H9 (cell line): ENCODE measurements at regions not wholly inside any gene's neighbourhood (a gene's known extent, or its start where the extent isn't known, plus 50 kb on each side); places are given as distances from the start of the nearest gene placed in this dataset.
A peak's percentile ranks its signal among the peaks of the same experiment; 100 is the strongest.

Source experiments
- DNase-seq: peaks from one replicate; pipeline ENCODE4 v3.0.0-alpha.2; 2017
- H2AFZ ChIP-seq: one replicate; pipeline ENCODE4 v1.6.1; 2013; ENCODE audit warnings: mild to moderate bottlenecking, low read length, control low read depth, moderate library complexity
- H2AK5ac ChIP-seq: 2 replicates; pipeline ENCODE4 v1.6.1; 2013; ENCODE audit warnings: low read length, control low read depth, mixed read lengths; ENCODE audit not compliant: insufficient read length
- H2BK120ac ChIP-seq: one replicate; pipeline ENCODE4 v1.6.1; 2013; ENCODE audit warnings: low read depth, mild to moderate bottlenecking, low read length, control low read depth, inconsistent platforms; ENCODE audit not compliant: poor library complexity, severe bottlenecking
- H2BK12ac ChIP-seq: 2 replicates; pipeline ENCODE4 v1.6.1; 2013; ENCODE audit warnings: low read length, control low read depth, mixed read lengths, low read depth; ENCODE audit not compliant: insufficient read length
- H2BK15ac ChIP-seq: 2 replicates; pipeline ENCODE4 v1.6.1; 2013; ENCODE audit warnings: low read depth, low read length, control low read depth
- H2BK20ac ChIP-seq: one replicate; pipeline ENCODE4 v1.6.1; 2013; ENCODE audit warnings: low read depth, mild to moderate bottlenecking, low read length, control low read depth, inconsistent platforms; ENCODE audit not compliant: poor library complexity, severe bottlenecking
- H2BK5ac ChIP-seq: 2 replicates; pipeline ENCODE4 v1.6.1; 2013; ENCODE audit warnings: low read length, control low read depth, mixed read lengths; ENCODE audit not compliant: insufficient read length
- H3K14ac ChIP-seq: 2 replicates; pipeline ENCODE4 v1.6.1; 2013; ENCODE audit warnings: low read length, control low read depth; ENCODE audit not compliant: insufficient read depth
- H3K18ac ChIP-seq: 2 replicates; pipeline ENCODE4 v1.6.1; 2013; ENCODE audit warnings: low read depth, mild to moderate bottlenecking, mixed read lengths, low read length, control low read depth; ENCODE audit not compliant: insufficient read length
- H3K23ac ChIP-seq: 2 replicates; pipeline ENCODE4 v1.6.1; 2013; ENCODE audit warnings: low read length, control low read depth, mixed read lengths, low read depth; ENCODE audit not compliant: insufficient read length
- H3K23me2 ChIP-seq: 2 replicates; pipeline ENCODE4 v1.6.1; 2013; ENCODE audit warnings: low read depth, mild to moderate bottlenecking, mixed read lengths, low read length, control low read depth; ENCODE audit not compliant: insufficient read length, poor library complexity, severe bottlenecking
- H3K27ac ChIP-seq: 2 replicates; pipeline ENCODE4 v1.5.1; 2013; ENCODE audit warnings: low read length, control low read depth, mixed read lengths, low read depth; ENCODE audit not compliant: insufficient read length
- H3K27me3 ChIP-seq: 2 replicates; pipeline ENCODE4 v1.6.1; 2013; ENCODE audit warnings: low read length, control low read depth, inconsistent platforms; ENCODE audit not compliant: insufficient read depth
- H3K4ac ChIP-seq: 2 replicates; pipeline ENCODE4 v1.6.1; 2013; ENCODE audit warnings: low read depth, mild to moderate bottlenecking, control low read depth, inconsistent platforms, low read length, moderate library complexity
- H3K4me1 ChIP-seq: 2 replicates; pipeline ENCODE4 v1.6.1; 2013; ENCODE audit warnings: low read length, control low read depth, inconsistent platforms; ENCODE audit not compliant: insufficient read depth
- H3K4me2 ChIP-seq: 2 replicates; pipeline ENCODE4 v1.6.1; 2013; ENCODE audit warnings: low read length, control low read depth, mixed read lengths; ENCODE audit not compliant: insufficient read length, insufficient read depth
- H3K56ac ChIP-seq: 2 replicates; pipeline ENCODE4 v1.6.1; 2013; ENCODE audit warnings: low read depth, mild to moderate bottlenecking, mixed read lengths, low read length, control low read depth; ENCODE audit not compliant: insufficient read length
- H3K79me1 ChIP-seq: 2 replicates; pipeline ENCODE4 v1.6.1; 2013; ENCODE audit warnings: low read depth, mild to moderate bottlenecking, moderate library complexity, low read length, control low read depth, inconsistent platforms; ENCODE audit not compliant: insufficient read depth, poor library complexity, severe bottlenecking
- H3K79me2 ChIP-seq: 2 replicates; pipeline ENCODE4 v1.6.1; 2013; ENCODE audit warnings: low read length, control low read depth, inconsistent platforms; ENCODE audit not compliant: insufficient read depth
- H3K9ac ChIP-seq: 2 replicates; pipeline ENCODE4 v1.6.1; 2013; ENCODE audit warnings: low read length, control low read depth, mixed read lengths; ENCODE audit not compliant: insufficient read length; ENCODE audit errors: extremely low read depth
- H3K9me3 ChIP-seq: one replicate; pipeline ENCODE4 v1.6.1; 2013; ENCODE audit warnings: low read depth, low read length, inconsistent platforms; ENCODE audit not compliant: control insufficient read depth
- H3T11ph ChIP-seq: one replicate; pipeline ENCODE4 v1.6.1; 2013; ENCODE audit warnings: mild to moderate bottlenecking, low read length, control low read depth, inconsistent platforms
- H4K20me1 ChIP-seq: one replicate; pipeline ENCODE4 v1.6.1; 2013; ENCODE audit not compliant: control insufficient read depth, insufficient read length, insufficient read depth
- H4K5ac ChIP-seq: 2 replicates; pipeline ENCODE4 v1.6.1; 2013; ENCODE audit warnings: low read depth, mild to moderate bottlenecking, mixed read lengths, low read length, control low read depth; ENCODE audit not compliant: insufficient read length
- H4K8ac ChIP-seq: replicated peaks from 2 replicates; pipeline ENCODE4 v1.6.1; 2013; ENCODE audit warnings: low read length, control low read depth, mixed read lengths, low read depth; ENCODE audit not compliant: insufficient read length
- H4K91ac ChIP-seq: 2 replicates; pipeline ENCODE4 v1.6.1; 2013; ENCODE audit warnings: low read depth, mild to moderate bottlenecking, moderate library complexity, mixed read lengths, low read length, control low read depth; ENCODE audit not compliant: insufficient read length
- H3K27ac Mint-ChIP-seq, 3 experiments: 2 replicates in 2 of 3; 3 replicates in 1 of 3; pipeline ENCODE4 v1.8.0; 2020 to 2021; ENCODE audit warnings: mixed read lengths in 3 of 3, mild to moderate bottlenecking in 1 of 3, moderate library complexity in 1 of 3
- H3K27me3 Mint-ChIP-seq: 2 replicates; pipeline ENCODE4 v1.8.0; 2021; ENCODE audit warnings: low read depth, mild to moderate bottlenecking, moderate library complexity, mixed read lengths
- H3K36me3 Mint-ChIP-seq, 3 experiments: 2 replicates in 2 of 3; 3 replicates in 1 of 3; pipeline ENCODE4 v1.8.0; 2020 to 2021; ENCODE audit warnings: low read depth in 3 of 3, mixed read lengths in 3 of 3; ENCODE audit not compliant: insufficient read depth in 1 of 3
- H3K4me1 Mint-ChIP-seq, 2 experiments: 2 replicates each; pipeline ENCODE4 v1.8.0; 2020; ENCODE audit warnings: mixed read lengths in 2 of 2
- H3K4me3 Mint-ChIP-seq, 2 experiments: 2 replicates in 1 of 2; 3 replicates in 1 of 2; pipeline ENCODE4 v1.8.0; 2020 to 2021; ENCODE audit warnings: mild to moderate bottlenecking in 2 of 2, mixed read lengths in 2 of 2, moderate library complexity in 1 of 2
- H3K9me3 Mint-ChIP-seq, 2 experiments: 2 replicates in 1 of 2; 3 replicates in 1 of 2; pipeline ENCODE4 v1.8.0; 2020; ENCODE audit warnings: mild to moderate bottlenecking in 2 of 2, mixed read lengths in 2 of 2, moderate library complexity in 1 of 2
- WGBS: extraction: QIAGEN DNeasy Blood & Tissue Kit; methylation state at CpG from one replicate; pipeline ENCODE4 v1.1.7; 2013; ENCODE audit warnings: missing lambda C conversion rate, low lambda C conversion rate, mixed read lengths; ENCODE audit not compliant: insufficient read length; ENCODE audit errors: extremely low coverage; 5-methylcytosine and 5-hydroxymethylcytosine counted together
- TF ChIP-seq, protein P1 (sequence below): fragments of 200-600 bp; sonication (generic); conservative IDR thresholded peaks from 3 replicates; pipeline ENCODE4 v1.8.0; 2021; ENCODE audit warnings: antibody characterized with exemption, mild to moderate bottlenecking

DNA sequence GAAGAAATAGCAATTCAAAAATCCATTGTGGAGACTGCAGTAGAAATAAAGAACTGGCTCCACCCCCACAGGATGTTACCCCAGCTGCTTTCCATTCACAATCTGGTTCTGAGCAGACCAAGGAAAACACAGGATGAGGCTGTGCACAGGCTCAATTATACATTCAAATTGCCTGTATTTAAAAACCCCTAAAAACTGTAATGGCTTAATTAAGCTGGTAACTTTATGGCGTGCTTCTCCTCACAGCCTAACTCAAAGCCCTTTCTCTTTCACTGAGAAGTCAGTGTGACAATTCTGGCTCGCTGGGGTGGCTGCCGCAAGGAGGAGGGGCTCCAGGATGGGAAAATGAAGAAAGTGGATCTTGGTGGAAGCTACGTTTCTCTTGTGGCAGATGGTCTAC, 1191.1 kb downstream of the SORCS1 start:
- Histone ChIP-seq H3K18ac (no peak overlapping the region), H3K79me2 (no peaks in the 10 kb centered on the region), H3K56ac (no peak overlapping the region), H2BK12ac (no peak overlapping the region), H3K27me3 (no peaks in the 10 kb centered on the region), H2AK5ac (no peak overlapping the region), H3K14ac (no peak overlapping the region), H2BK20ac (no peak overlapping the region), H3K4ac (no peak overlapping the region), H2BK120ac (no peak overlapping the region), H3K27ac (no peak overlapping the region), H3K9me3 (no peaks in the 10 kb centered on the region), H4K20me1 (no peaks in the 10 kb centered on the region), H3T11ph (no peak overlapping the region), H2BK15ac (no peak overlapping the region), H3K23me2 (no peaks in the 10 kb centered on the region), H2AFZ (no peak overlapping the region), H3K23ac (no peak overlapping the region), H2BK5ac (no peak overlapping the region), H3K4me2 (no peak overlapping the region), H4K91ac (no peak overlapping the region), H3K4me1 (peaks cover 7% of the 10 kb centered on the region; the same call in 1 of the 2 replicates), H3K79me1 (no peaks in the 10 kb centered on the region), H4K5ac (no peak overlapping the region), H4K8ac (no peak overlapping the region), H3K9ac (no peak overlapping the region)
- Mint-ChIP-seq H3K4me3 (no peak overlapping the region; a peak in 1 of 5 replicates), H3K36me3 (no peaks in the 10 kb centered on the region), H3K27ac (peak overlapping the region in 2 of 3 experiments; percentile 36 to 71; a peak in 3 of 7 replicates), H3K9me3 (no peaks in the 10 kb centered on the region), H3K27me3 (no peaks in the 10 kb centered on the region), H3K4me1 (peaks cover 19 to 21% of the 10 kb centered on the region in 2 experiments)
- TF ChIP-seq, protein P1, sequence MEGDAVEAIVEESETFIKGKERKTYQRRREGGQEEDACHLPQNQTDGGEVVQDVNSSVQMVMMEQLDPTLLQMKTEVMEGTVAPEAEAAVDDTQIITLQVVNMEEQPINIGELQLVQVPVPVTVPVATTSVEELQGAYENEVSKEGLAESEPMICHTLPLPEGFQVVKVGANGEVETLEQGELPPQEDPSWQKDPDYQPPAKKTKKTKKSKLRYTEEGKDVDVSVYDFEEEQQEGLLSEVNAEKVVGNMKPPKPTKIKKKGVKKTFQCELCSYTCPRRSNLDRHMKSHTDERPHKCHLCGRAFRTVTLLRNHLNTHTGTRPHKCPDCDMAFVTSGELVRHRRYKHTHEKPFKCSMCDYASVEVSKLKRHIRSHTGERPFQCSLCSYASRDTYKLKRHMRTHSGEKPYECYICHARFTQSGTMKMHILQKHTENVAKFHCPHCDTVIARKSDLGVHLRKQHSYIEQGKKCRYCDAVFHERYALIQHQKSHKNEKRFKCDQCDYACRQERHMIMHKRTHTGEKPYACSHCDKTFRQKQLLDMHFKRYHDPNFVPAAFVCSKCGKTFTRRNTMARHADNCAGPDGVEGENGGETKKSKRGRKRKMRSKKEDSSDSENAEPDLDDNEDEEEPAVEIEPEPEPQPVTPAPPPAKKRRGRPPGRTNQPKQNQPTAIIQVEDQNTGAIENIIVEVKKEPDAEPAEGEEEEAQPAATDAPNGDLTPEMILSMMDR: no peak
- no peak for DNase-seq
- no CpG with 5 or more reads among the region's 4 CpGs for WGBS
